DOHH2 (cell line): ENCODE measurements at regions not wholly inside any gene's neighbourhood (a gene's known extent, or its start where the extent isn't known, plus 50 kb on each side); places are given as distances from the start of the nearest gene placed in this dataset.

Experiments
- H3F3A ChIP-seq: fragments of 200-600 bp; sonication (generic), shearing (Covaris generic); 2 replicates; pipeline ENCODE4 v1.6.0; 2016; ENCODE audit warnings: antibody characterized with exemption, mild to moderate bottlenecking; ENCODE audit not compliant: control insufficient read depth, insufficient read depth
- H3K27ac ChIP-seq: fragments of 200-600 bp; sonication (generic); 2 replicates; pipeline ENCODE4 v1.5.1; 2014; ENCODE audit warnings: low read depth, mild to moderate bottlenecking, low read length, moderate library complexity
- H3K27me3 ChIP-seq: fragments of 200-600 bp; sonication (generic); 2 replicates; pipeline ENCODE4 v1.6.1; 2014; ENCODE audit warnings: mild to moderate bottlenecking, low read length, mixed read lengths; ENCODE audit not compliant: control insufficient read depth
- H3K36me3 ChIP-seq: fragments of 200-600 bp; sonication (generic); 2 replicates; pipeline ENCODE4 v1.6.1; 2014; ENCODE audit warnings: mild to moderate bottlenecking, low read length, moderate library complexity, mixed read lengths; ENCODE audit not compliant: control insufficient read depth
- H3K4me1 ChIP-seq: fragments of 200-600 bp; sonication (generic); 2 replicates; pipeline ENCODE4 v1.6.1; 2014; ENCODE audit warnings: mild to moderate bottlenecking, low read length, mixed read lengths; ENCODE audit not compliant: control insufficient read depth
- H3K4me2 ChIP-seq: fragments of 200-600 bp; sonication (generic); 2 replicates; pipeline ENCODE4 v1.6.0; 2014; ENCODE audit warnings: mild to moderate bottlenecking, low read length, moderate library complexity
- H3K4me3 ChIP-seq: fragments of 200-600 bp; sonication (generic); 2 replicates; pipeline ENCODE4 v1.5.1; 2014; ENCODE audit warnings: mild to moderate bottlenecking, low read length, mixed read lengths
- H3K79me2 ChIP-seq: fragments of 200-600 bp; sonication (generic); 2 replicates; pipeline ENCODE4 v1.6.1; 2014; ENCODE audit warnings: mild to moderate bottlenecking, low read length, mixed read lengths; ENCODE audit not compliant: control insufficient read depth
- H3K9me2 ChIP-seq: fragments of 200-600 bp; sonication (generic); replicated peaks from 2 replicates; pipeline ENCODE4 v1.6.1; 2014; ENCODE audit warnings: mild to moderate bottlenecking, low read length, mixed read lengths; ENCODE audit not compliant: control insufficient read depth
- H3K9me3 ChIP-seq: fragments of 200-600 bp; sonication (generic); 2 replicates; pipeline ENCODE4 v1.6.1; 2014; ENCODE audit warnings: antibody characterized with exemption, low read length, mixed read lengths; ENCODE audit not compliant: control insufficient read depth, insufficient read depth
- H4K20me1 ChIP-seq: fragments of 200-600 bp; sonication (generic); 2 replicates; pipeline ENCODE4 v1.6.0; 2014; ENCODE audit warnings: low read depth, mild to moderate bottlenecking, antibody characterized with exemption, low read length, moderate library complexity; ENCODE audit not compliant: control insufficient read depth, insufficient read depth
- CTCF ChIP-seq: fragments of 200-600 bp; sonication (generic); IDR thresholded peaks from one replicate; pipeline ENCODE4 v1.5.1; 2014; ENCODE audit warnings: antibody characterized with exemption, mild to moderate bottlenecking, low read depth, low read length; ENCODE audit not compliant: poor library complexity, severe bottlenecking
- EZH2phosphoT487 ChIP-seq: fragments of 200-600 bp; sonication (generic); IDR thresholded peaks from 2 replicates; pipeline ENCODE4 v1.6.1; 2017; ENCODE audit warnings: borderline replicate concordance, mild to moderate bottlenecking, antibody characterized with exemption, low read length, moderate library complexity, mixed read lengths

GRCh38 chr4:122090989-122091388, 61.1 kb upstream of the BLTP1 start:
- no peak overlapping the region for H3K4me2 ChIP-seq

GRCh38 chr4:122086338-122087065, 65.6 kb upstream of the BLTP1 start:
- H3K4me1 ChIP-seq, result no peaks in the 10 kb centered on the region
- H3K4me2 ChIP-seq, result no peak overlapping the region
- no peak for TF ChIP-seq EZH2phosphoT487
- TF ChIP-seq CTCF, result no peak
- H4K20me1 ChIP-seq, result no peaks in the 10 kb centered on the region
- H3K79me2 ChIP-seq, result no peaks in the 10 kb centered on the region
- H3K4me3 ChIP-seq, result no peak overlapping the region
- no peak overlapping the region for H3K27ac ChIP-seq
- no peaks in the 10 kb centered on the region for H3K36me3 ChIP-seq
- no peaks in the 10 kb centered on the region for H3K27me3 ChIP-seq
- H3F3A ChIP-seq, result no peaks in the 10 kb centered on the region
- no peaks in the 10 kb centered on the region for H3K9me2 ChIP-seq
- no peaks in the 10 kb centered on the region for H3K9me3 ChIP-seq

More at GRCh38 chr4:122090989-122091388, 61.1 kb upstream of the BLTP1 start:
- no peaks in the 10 kb centered on the region for H3K79me2 ChIP-seq
- H3K36me3 ChIP-seq, result no peaks in the 10 kb centered on the region
- no peaks in the 10 kb centered on the region for H3K4me1 ChIP-seq
- H3K27ac ChIP-seq, result no peak overlapping the region
- no peaks in the 10 kb centered on the region for H3F3A ChIP-seq
- no peaks in the 10 kb centered on the region for H3K9me2 ChIP-seq
- TF ChIP-seq EZH2phosphoT487 (no peak), CTCF (no peak)
- H4K20me1 ChIP-seq, result no peaks in the 10 kb centered on the region
- no peaks in the 10 kb centered on the region for H3K27me3 ChIP-seq
- H3K9me3 ChIP-seq, result no peaks in the 10 kb centered on the region
- no peak overlapping the region for H3K4me3 ChIP-seq

- no peak overlapping the region for H3K4me3 ChIP-seq
- H3F3A ChIP-seq, result no peaks in the 10 kb centered on the region
- TF ChIP-seq CTCF (no peak), EZH2phosphoT487 (no peak)
- no peak overlapping the region for H3K27ac ChIP-seq
- no peaks in the 10 kb centered on the region for H3K79me2 ChIP-seq
- no peaks in the 10 kb centered on the region for H3K27me3 ChIP-seq
- no peaks in the 10 kb centered on the region for H3K4me1 ChIP-seq
- no peak overlapping the region for H3K4me2 ChIP-seq
- no peaks in the 10 kb centered on the region for H3K9me2 ChIP-seq
- no peaks in the 10 kb centered on the region for H3K36me3 ChIP-seq
- H3K9me3 ChIP-seq, result no peaks in the 10 kb centered on the region
- H4K20me1 ChIP-seq, result no peaks in the 10 kb centered on the region
Measured at GRCh38 chr4:122083989-122084388, 68.1 kb upstream of the BLTP1 start.
